ENCODE measurements at regions not wholly inside any gene's neighbourhood (a gene's known extent, or its start where the extent isn't known, plus 50 kb on each side); places are given as distances from the start of the nearest gene placed in this dataset.
"Not testable (repeated sequence)": the region's sequence is repeated elsewhere in the genome, so short reads cannot be mapped to it uniquely, and the experiment has no call there.

DNA sequence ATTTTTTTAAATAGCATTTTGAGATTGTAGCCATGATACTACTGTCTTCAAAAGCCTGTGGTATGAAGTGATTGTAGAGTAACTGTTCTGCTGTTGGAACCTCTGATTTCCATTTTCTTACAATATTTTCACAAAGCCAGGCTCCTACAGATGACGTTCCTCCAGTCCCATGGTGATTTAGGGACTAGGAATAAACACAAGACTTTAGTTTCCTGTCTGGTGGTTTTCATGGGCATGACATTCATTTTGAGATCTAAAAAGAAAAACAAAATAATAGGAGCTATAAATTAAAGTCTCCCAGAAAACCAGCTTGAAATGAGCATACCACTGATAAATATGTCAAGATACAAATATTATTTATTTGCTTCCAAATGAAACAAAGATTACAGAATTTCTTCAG lies 1223.5 kb upstream of the CELF4 start:
- Histone ChIP-seq H3K27me3 (ENCODE audit: control insufficient read depth, insufficient read depth, low read length) (no peaks in the 10 kb centered on the region), H3K36me3 (ENCODE audit: control insufficient read depth, insufficient read depth, low read length) (no peaks in the 10 kb centered on the region), H3K4me3 (ENCODE audit: low read depth, low read length) (no peak overlapping the region)
- TF ChIP-seq, protein P1, sequence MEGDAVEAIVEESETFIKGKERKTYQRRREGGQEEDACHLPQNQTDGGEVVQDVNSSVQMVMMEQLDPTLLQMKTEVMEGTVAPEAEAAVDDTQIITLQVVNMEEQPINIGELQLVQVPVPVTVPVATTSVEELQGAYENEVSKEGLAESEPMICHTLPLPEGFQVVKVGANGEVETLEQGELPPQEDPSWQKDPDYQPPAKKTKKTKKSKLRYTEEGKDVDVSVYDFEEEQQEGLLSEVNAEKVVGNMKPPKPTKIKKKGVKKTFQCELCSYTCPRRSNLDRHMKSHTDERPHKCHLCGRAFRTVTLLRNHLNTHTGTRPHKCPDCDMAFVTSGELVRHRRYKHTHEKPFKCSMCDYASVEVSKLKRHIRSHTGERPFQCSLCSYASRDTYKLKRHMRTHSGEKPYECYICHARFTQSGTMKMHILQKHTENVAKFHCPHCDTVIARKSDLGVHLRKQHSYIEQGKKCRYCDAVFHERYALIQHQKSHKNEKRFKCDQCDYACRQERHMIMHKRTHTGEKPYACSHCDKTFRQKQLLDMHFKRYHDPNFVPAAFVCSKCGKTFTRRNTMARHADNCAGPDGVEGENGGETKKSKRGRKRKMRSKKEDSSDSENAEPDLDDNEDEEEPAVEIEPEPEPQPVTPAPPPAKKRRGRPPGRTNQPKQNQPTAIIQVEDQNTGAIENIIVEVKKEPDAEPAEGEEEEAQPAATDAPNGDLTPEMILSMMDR (IDR thresholded peaks at IDR 0.05; ENCODE audit: insufficient read depth, low read length, poor library complexity, severe bottlenecking), result no peak
- no peak for DNase-seq (ENCODE audit: low read depth)

DNA sequence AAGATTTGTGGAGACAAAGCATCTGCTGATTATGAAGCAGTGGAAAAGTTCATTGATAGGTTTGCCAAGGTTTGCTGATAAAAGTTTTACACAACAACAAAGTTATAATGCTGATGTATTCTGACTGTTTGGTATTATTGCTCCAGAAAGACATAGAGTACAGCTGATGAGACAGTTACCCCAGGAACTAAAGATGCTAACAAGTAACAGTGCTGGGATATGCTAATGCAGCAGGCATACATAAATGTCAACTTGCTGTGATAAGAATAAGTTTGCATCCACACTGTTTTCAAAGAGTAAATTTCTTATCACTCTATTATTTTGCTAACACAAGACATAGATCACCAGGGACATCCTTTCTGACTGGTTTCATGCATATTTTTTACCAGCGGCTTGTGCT lies 1221.3 kb upstream of the CELF4 start:
- Histone ChIP-seq H3K36me3 (ENCODE audit: control insufficient read depth, insufficient read depth, low read length) (no peaks in the 10 kb centered on the region), H3K4me3 (ENCODE audit: low read depth, low read length) (no peak overlapping the region), H3K27me3 (ENCODE audit: control insufficient read depth, insufficient read depth, low read length) (no peaks in the 10 kb centered on the region)
- no peak for DNase-seq (ENCODE audit: low read depth)
- TF ChIP-seq, protein P1 (IDR thresholded peaks at IDR 0.05; ENCODE audit: insufficient read depth, low read length, poor library complexity, severe bottlenecking), result no peak

DNA sequence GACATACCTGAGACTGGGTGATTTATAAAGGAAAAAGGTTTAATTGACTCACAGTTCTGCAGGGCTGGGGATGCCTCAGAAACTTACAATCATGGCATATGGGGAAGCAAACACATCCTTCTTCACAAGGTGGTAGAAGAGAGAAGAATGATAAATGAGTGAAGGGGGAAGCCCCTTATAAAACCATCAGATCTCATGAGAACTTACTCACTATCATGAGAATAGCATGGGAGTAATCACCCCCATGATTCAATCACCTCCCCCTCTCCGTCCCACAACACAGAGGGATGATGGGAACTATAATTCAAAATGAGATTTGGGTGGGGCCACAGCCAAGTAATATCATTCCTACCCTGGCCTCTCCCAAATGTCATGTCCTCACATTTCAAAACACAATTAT lies 1206.0 kb upstream of the CELF4 start:
- not testable (repeated sequence) for H3K27me3 ChIP-seq (ENCODE audit: control insufficient read depth, insufficient read depth, low read length); H3K36me3 ChIP-seq (ENCODE audit: control insufficient read depth, insufficient read depth, low read length); H3K4me3 ChIP-seq (ENCODE audit: low read depth, low read length); DNase-seq (ENCODE audit: low read depth)

DNA sequence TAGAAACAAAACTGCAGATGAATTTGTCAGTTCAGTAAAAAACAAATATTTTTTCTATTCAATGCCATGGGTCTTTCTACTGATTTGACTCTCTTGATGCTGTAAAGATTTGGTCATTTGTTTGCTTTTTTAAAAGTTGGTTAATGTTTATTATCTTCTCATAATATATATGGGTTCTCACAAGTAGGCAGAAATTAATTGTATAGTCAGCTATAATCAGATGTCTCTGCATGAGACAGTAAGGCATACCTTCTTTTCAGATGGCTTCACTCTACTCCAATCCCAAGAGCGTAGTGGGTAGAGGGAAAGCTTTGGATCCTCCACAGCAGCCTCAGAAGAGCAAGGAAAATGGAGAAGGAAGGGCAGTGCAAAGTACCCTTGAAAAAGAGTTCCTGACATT lies 1202.9 kb upstream of the CELF4 start:
- TF ChIP-seq, protein P1 (IDR thresholded peaks at IDR 0.05; ENCODE audit: insufficient read depth, low read length, poor library complexity, severe bottlenecking), result no peak
- H3K27me3 ChIP-seq (ENCODE audit: control insufficient read depth, insufficient read depth, low read length), result no peaks in the 10 kb centered on the region
- H3K36me3 ChIP-seq (ENCODE audit: control insufficient read depth, insufficient read depth, low read length), result no peaks in the 10 kb centered on the region
- no peak for DNase-seq (ENCODE audit: low read depth)
- no peak overlapping the region for H3K4me3 ChIP-seq (ENCODE audit: low read depth, low read length)

DNA sequence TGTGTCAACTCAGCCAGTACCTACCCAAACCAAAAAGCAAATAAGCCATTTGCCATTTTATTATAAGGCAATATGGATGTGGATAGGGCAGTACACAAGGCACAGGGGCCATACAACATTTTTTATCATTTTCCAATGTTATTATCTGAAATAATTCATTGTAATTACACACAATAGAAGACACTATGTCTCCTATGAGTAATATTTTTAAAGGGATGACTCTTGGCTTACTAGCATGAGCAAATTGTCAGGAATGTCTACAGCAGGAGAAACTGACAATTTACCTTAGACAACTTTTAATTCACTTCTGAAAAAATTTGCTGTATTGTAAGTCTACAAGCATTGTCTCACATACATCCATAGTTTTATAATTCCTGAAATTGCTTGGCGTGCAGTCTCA lies 1193.9 kb upstream of the CELF4 start:
- no peak overlapping the region for H3K4me3 ChIP-seq (ENCODE audit: low read depth, low read length)
- no peaks in the 10 kb centered on the region for H3K36me3 ChIP-seq (ENCODE audit: control insufficient read depth, insufficient read depth, low read length)
- DNase-seq (ENCODE audit: low read depth), result no peak
- TF ChIP-seq, protein P1 (IDR thresholded peaks at IDR 0.05; ENCODE audit: insufficient read depth, low read length, poor library complexity, severe bottlenecking), result no peak
- no peaks in the 10 kb centered on the region for H3K27me3 ChIP-seq (ENCODE audit: control insufficient read depth, insufficient read depth, low read length)

DNA sequence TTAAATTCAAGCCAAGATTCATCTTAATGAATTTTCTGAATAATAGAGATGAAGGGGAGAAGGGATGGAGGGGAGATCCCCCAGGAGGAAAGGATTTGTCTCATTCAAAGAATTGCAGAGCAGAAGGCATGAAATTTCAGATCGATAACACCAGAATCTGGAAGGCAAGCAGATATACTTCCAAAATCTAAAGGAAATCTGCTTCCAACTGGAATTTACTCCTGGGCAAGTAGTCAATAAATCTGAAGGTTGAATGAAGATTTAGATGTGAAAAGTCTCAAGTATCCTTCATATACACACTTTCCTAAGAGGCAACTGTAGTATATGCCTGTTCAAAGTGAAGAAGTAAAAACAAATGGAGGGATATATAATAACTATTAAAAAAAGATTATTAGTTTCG lies 1190.8 kb upstream of the CELF4 start:
- Histone ChIP-seq H3K4me3 (ENCODE audit: low read depth, low read length) (no peak overlapping the region), H3K36me3 (ENCODE audit: control insufficient read depth, insufficient read depth, low read length) (no peaks in the 10 kb centered on the region), H3K27me3 (ENCODE audit: control insufficient read depth, insufficient read depth, low read length) (no peaks in the 10 kb centered on the region)
- no peak for DNase-seq (ENCODE audit: low read depth)
- TF ChIP-seq, protein P1 (IDR thresholded peaks at IDR 0.05; ENCODE audit: insufficient read depth, low read length, poor library complexity, severe bottlenecking), result no peak

All from kidney epithelial cell (primary cell).